Vagina (tissue), 2 donors: ENCODE measurements at regions not wholly inside any gene's neighbourhood (a gene's known extent, or its start where the extent isn't known, plus 50 kb on each side); places are given as distances from the start of the nearest gene placed in this dataset.

Experiments
- DNase-seq, 2 donors: peaks; one replicate each; pipeline ENCODE4 v3.0.0-alpha.2; 2017; ENCODE audit errors: extremely low spot score in 2 of 2
- H3K27ac ChIP-seq: fragments of 200-600 bp; sonication (generic); one replicate; pipeline ENCODE4 v1.5.1; 2019
- H3K27me3 ChIP-seq: fragments of 200-600 bp; sonication (generic); one replicate; pipeline ENCODE4 v1.5.1; 2019
- H3K36me3 ChIP-seq, 2 donors: fragments of 200-600 bp; sonication (generic); one replicate each; pipeline ENCODE4 v1.5.1; 2017 to 2019
- H3K4me1 ChIP-seq: fragments of 200-600 bp; sonication (generic); one replicate; pipeline ENCODE4 v1.5.1; 2019
- H3K4me3 ChIP-seq, 2 donors: fragments of 200-600 bp; sonication (generic); 1 replicate in 1 of 2; 2 replicates in 1 of 2; pipeline ENCODE4 v1.5.1; 2016 to 2019
- H3K9me3 ChIP-seq: fragments of 200-600 bp; sonication (generic); one replicate; pipeline ENCODE4 v1.5.1; 2019
- CTCF ChIP-seq, 3 experiments: fragments of 450-650 bp in 2 of 3; fragments of 200-600 bp in 1 of 3; sonication (generic) in 1 of 3; IDR thresholded peaks; one replicate each; pipeline ENCODE4 v1.5.1; 2017 to 2019; ENCODE audit warnings: antibody characterized with exemption in 3 of 3, mild to moderate bottlenecking in 2 of 3, moderate library complexity in 2 of 3
- POLR2A ChIP-seq, 2 donors: fragments of 450-650 bp; IDR thresholded peaks; one replicate each; pipeline ENCODE4 v1.6.1; 2017; ENCODE audit warnings: antibody characterized with exemption in 2 of 2, mild to moderate bottlenecking in 2 of 2, moderate library complexity in 2 of 2
- POLR2AphosphoS5 ChIP-seq, 2 donors: sonication (generic); formaldehyde crosslinking; IDR thresholded peaks; one replicate each; pipeline ENCODE4 v1.9.0; 2017; ENCODE audit warnings: antibody characterized with exemption in 2 of 2, mild to moderate bottlenecking in 2 of 2, low read depth in 1 of 2; ENCODE audit not compliant: insufficient read depth in 1 of 2
- intact Hi-C: fragments of 100-400 bp; cut with DNase I; formaldehyde crosslinking; loops from one replicate; pipeline ENCODE4 v1.15.1; 2023

GRCh38 chr9:38179965-38180364 lies 110.9 kb upstream of the SHB start:
- Histone ChIP-seq H3K36me3 (no peaks in the 10 kb centered on the region), H3K9me3 (no peaks in the 10 kb centered on the region), H3K27ac (no peak overlapping the region), H3K4me3 (no peak overlapping the region), H3K27me3 (no peaks in the 10 kb centered on the region), H3K4me1 (no peaks in the 10 kb centered on the region)
- no peak for DNase-seq
- TF ChIP-seq POLR2AphosphoS5 (IDR thresholded peaks at IDR 0.05; ENCODE audit: insufficient read depth in 1 of 2, low read depth in 1 of 2) = no peak
- no peak for TF ChIP-seq CTCF (IDR thresholded peaks at IDR 0.05)
- no peak for TF ChIP-seq POLR2A (IDR thresholded peaks at IDR 0.05)
- intact Hi-C loops = no loop called here

GRCh38 chr9:38178237-38178636 lies 109.2 kb upstream of the SHB start:
- Histone ChIP-seq H3K9me3 (no peaks in the 10 kb centered on the region), H3K4me1 (no peaks in the 10 kb centered on the region), H3K36me3 (no peaks in the 10 kb centered on the region), H3K4me3 (no peak overlapping the region), H3K27me3 (no peaks in the 10 kb centered on the region), H3K27ac (no peak overlapping the region)
- no peak for DNase-seq
- intact Hi-C loops = no loop called here
- TF ChIP-seq POLR2AphosphoS5 (IDR thresholded peaks at IDR 0.05; ENCODE audit: insufficient read depth in 1 of 2, low read depth in 1 of 2) (peak in 1 of 2 donors; percentile 58), CTCF (IDR thresholded peaks at IDR 0.05) (no peak), POLR2A (IDR thresholded peaks at IDR 0.05) (no peak)

- H3K27ac ChIP-seq = no peak overlapping the region
- H3K9me3 ChIP-seq = no peaks in the 10 kb centered on the region
- no peaks in the 10 kb centered on the region for H3K36me3 ChIP-seq
- no peaks in the 10 kb centered on the region for H3K27me3 ChIP-seq
- no peaks in the 10 kb centered on the region for H3K4me1 ChIP-seq
- no peak for DNase-seq
- TF ChIP-seq POLR2A (IDR thresholded peaks at IDR 0.05) (no peak), CTCF (IDR thresholded peaks at IDR 0.05) (no peak), POLR2AphosphoS5 (IDR thresholded peaks at IDR 0.05; ENCODE audit: insufficient read depth in 1 of 2, low read depth in 1 of 2) (no peak)
- intact Hi-C loops = no loop called here
- H3K4me3 ChIP-seq = no peak overlapping the region
These were observed 108.7 kb upstream of the SHB start for GRCh38 chr9:38177680-38178079.

GRCh38 chr9:38176251-38176650 lies 107.2 kb upstream of the SHB start:
- TF ChIP-seq POLR2AphosphoS5 (IDR thresholded peaks at IDR 0.05; ENCODE audit: insufficient read depth in 1 of 2, low read depth in 1 of 2) (no peak), CTCF (IDR thresholded peaks at IDR 0.05) (no peak), POLR2A (IDR thresholded peaks at IDR 0.05) (no peak)
- no peaks in the 10 kb centered on the region for H3K36me3 ChIP-seq
- intact Hi-C loops = no loop called here
- no peaks in the 10 kb centered on the region for H3K27me3 ChIP-seq
- H3K9me3 ChIP-seq = no peaks in the 10 kb centered on the region
- H3K4me3 ChIP-seq = no peak overlapping the region
- no peaks in the 10 kb centered on the region for H3K4me1 ChIP-seq
- H3K27ac ChIP-seq = no peak overlapping the region
- no peak for DNase-seq

- no peaks in the 10 kb centered on the region for H3K4me1 ChIP-seq
- H3K27ac ChIP-seq = no peak overlapping the region
- no peaks in the 10 kb centered on the region for H3K36me3 ChIP-seq
- H3K9me3 ChIP-seq = no peaks in the 10 kb centered on the region
- no peak overlapping the region for H3K4me3 ChIP-seq
- TF ChIP-seq POLR2AphosphoS5 (IDR thresholded peaks at IDR 0.05; ENCODE audit: insufficient read depth in 1 of 2, low read depth in 1 of 2) (no peak), CTCF (IDR thresholded peaks at IDR 0.05) (no peak), POLR2A (IDR thresholded peaks at IDR 0.05) (no peak)
- no peaks in the 10 kb centered on the region for H3K27me3 ChIP-seq
- intact Hi-C loops = no loop called here
- no peak for DNase-seq
These were observed 106.4 kb upstream of the SHB start for GRCh38 chr9:38175423-38175822.
